ENCODE measurements at regions not wholly inside any gene's neighbourhood (a gene's known extent, or its start where the extent isn't known, plus 50 kb on each side); places are given as distances from the start of the nearest gene placed in this dataset.

GRCh38 chr11:25272214-25272613, 775.4 kb downstream of the LUZP2 start:
- TF ChIP-seq POLR2A (IDR thresholded peaks at IDR 0.05) = no peak
- TF ChIP-seq CTCF (IDR thresholded peaks at IDR 0.05) = peak in 1 of 3 experiments; percentile 47
